SJCRH30 (cell line): ENCODE measurements at regions not wholly inside any gene's neighbourhood (a gene's known extent, or its start where the extent isn't known, plus 50 kb on each side); places are given as distances from the start of the nearest gene placed in this dataset.

ENCODE experiments used
- DNase-seq, 2 experiments: peaks; one replicate each; pipeline ENCODE4 v3.0.0-alpha.2; 2015 to 2020
- H3K27ac ChIP-seq: fragments of 250-450 bp; sonication (Bioruptor Pico); 2 replicates; pipeline ENCODE4 v1.5.1; 2020; ENCODE audit warnings: mild to moderate bottlenecking, moderate library complexity
- H3K27me3 ChIP-seq: fragments of 250-450 bp; sonication (Bioruptor Pico); 2 replicates; pipeline ENCODE4 v1.5.1; 2020; ENCODE audit warnings: mild to moderate bottlenecking, moderate library complexity
- H3K36me3 ChIP-seq: fragments of 250-450 bp; sonication (Bioruptor Pico); 2 replicates; pipeline ENCODE4 v1.5.1; 2020; ENCODE audit warnings: mild to moderate bottlenecking, moderate library complexity
- H3K4me1 ChIP-seq: fragments of 250-450 bp; sonication (Bioruptor Pico); 2 replicates; pipeline ENCODE4 v1.5.1; 2020; ENCODE audit warnings: mild to moderate bottlenecking, moderate library complexity
- H3K4me3 ChIP-seq: fragments of 250-450 bp; sonication (Bioruptor Pico); 2 replicates; pipeline ENCODE4 v1.5.1; 2020; ENCODE audit warnings: mild to moderate bottlenecking, moderate library complexity
- H3K9me3 ChIP-seq: fragments of 250-450 bp; sonication (Bioruptor Pico); replicated peaks from 2 replicates; pipeline ENCODE4 v1.5.1; 2020; ENCODE audit warnings: mild to moderate bottlenecking, moderate library complexity

GRCh38 chr20:37643400-37643799 lies 50.4 kb upstream of the CTNNBL1 start:
- H3K36me3 ChIP-seq, result no peaks in the 10 kb centered on the region
- H3K4me1 ChIP-seq, result no peaks in the 10 kb centered on the region
- DNase-seq, result no peak
- H3K27ac ChIP-seq, result no peak overlapping the region
- no peak overlapping the region for H3K4me3 ChIP-seq
- H3K9me3 ChIP-seq, result no peaks in the 10 kb centered on the region
- H3K27me3 ChIP-seq, result peaks cover 3% of the 10 kb centered on the region

- H3K4me3 ChIP-seq, result no peak overlapping the region
- no peaks in the 10 kb centered on the region for H3K4me1 ChIP-seq
- no peaks in the 10 kb centered on the region for H3K9me3 ChIP-seq
- H3K27ac ChIP-seq, result no peak overlapping the region
- no peaks in the 10 kb centered on the region for H3K27me3 ChIP-seq
- no peaks in the 10 kb centered on the region for H3K36me3 ChIP-seq
- no peak for DNase-seq
Observed at GRCh38 chr20:37642246-37642645, 51.6 kb upstream of the CTNNBL1 start.

GRCh38 chr20:37640600-37641561 lies 52.9 kb upstream of the CTNNBL1 start:
- H3K4me3 ChIP-seq, result no peak overlapping the region
- H3K36me3 ChIP-seq, result no peaks in the 10 kb centered on the region
- DNase-seq, result peak in 1 of 2 experiments; percentile 41
- H3K27ac ChIP-seq, result no peak overlapping the region
- H3K4me1 ChIP-seq, result no peaks in the 10 kb centered on the region
- no peaks in the 10 kb centered on the region for H3K27me3 ChIP-seq
- no peaks in the 10 kb centered on the region for H3K9me3 ChIP-seq

- no peak overlapping the region for H3K4me3 ChIP-seq
- H3K27ac ChIP-seq, result no peak overlapping the region
- no peaks in the 10 kb centered on the region for H3K4me1 ChIP-seq
- no peak for DNase-seq
- H3K9me3 ChIP-seq, result peaks cover 6% of the 10 kb centered on the region; the same call in 1 of the 2 replicates
- no peaks in the 10 kb centered on the region for H3K27me3 ChIP-seq
- no peaks in the 10 kb centered on the region for H3K36me3 ChIP-seq
Observed at GRCh38 chr20:37638527-37638926, 55.3 kb upstream of the CTNNBL1 start.

- Histone ChIP-seq H3K4me1 (no peaks in the 10 kb centered on the region), H3K4me3 (no peak overlapping the region), H3K36me3 (no peaks in the 10 kb centered on the region), H3K9me3 (peaks cover 6% of the 10 kb centered on the region; the same call in 1 of the 2 replicates), H3K27ac (no peak overlapping the region), H3K27me3 (no peaks in the 10 kb centered on the region)
- DNase-seq, result no peak
Observed at GRCh38 chr20:37636977-37637376, 56.9 kb upstream of the CTNNBL1 start.

GRCh38 chr20:37636212-37636975 lies 57.4 kb upstream of the CTNNBL1 start:
- Histone ChIP-seq H3K36me3 (no peaks in the 10 kb centered on the region), H3K9me3 (peaks cover 6% of the 10 kb centered on the region; the same call in 1 of the 2 replicates), H3K4me1 (no peaks in the 10 kb centered on the region), H3K27me3 (no peaks in the 10 kb centered on the region), H3K27ac (no peak overlapping the region), H3K4me3 (no peak overlapping the region)
- no peak for DNase-seq

GRCh38 chr20:37630993-37631392 lies 62.8 kb upstream of the CTNNBL1 start:
- H3K4me3 ChIP-seq, result no peak overlapping the region
- peaks cover 6% of the 10 kb centered on the region; the same call in 1 of the 2 replicates for H3K9me3 ChIP-seq
- H3K27ac ChIP-seq, result no peak overlapping the region
- no peaks in the 10 kb centered on the region for H3K27me3 ChIP-seq
- no peak for DNase-seq
- H3K36me3 ChIP-seq, result no peaks in the 10 kb centered on the region
- H3K4me1 ChIP-seq, result no peaks in the 10 kb centered on the region

GRCh38 chr20:37630166-37630565 lies 63.7 kb upstream of the CTNNBL1 start:
- Histone ChIP-seq H3K27me3 (no peaks in the 10 kb centered on the region), H3K9me3 (0 out of 2 replicates have a peak, but pooled peaks cover 1% of the 10 kb centered on the region), H3K4me1 (no peaks in the 10 kb centered on the region), H3K27ac (no peak overlapping the region), H3K36me3 (no peaks in the 10 kb centered on the region), H3K4me3 (no peak overlapping the region)
- peak; percentile 69 to 81 for DNase-seq

- no peaks in the 10 kb centered on the region for H3K4me1 ChIP-seq
- DNase-seq, result no peak
- no peaks in the 10 kb centered on the region for H3K27me3 ChIP-seq
Observed at GRCh38 chr20:37627767-37628130, 66.1 kb upstream of the CTNNBL1 start.

GRCh38 chr20:37627060-37627766 lies 66.6 kb upstream of the CTNNBL1 start:
- no peak overlapping the region for H3K27ac ChIP-seq
- no peaks in the 10 kb centered on the region for H3K27me3 ChIP-seq
- H3K4me1 ChIP-seq, result no peaks in the 10 kb centered on the region
- no peaks in the 10 kb centered on the region for H3K36me3 ChIP-seq
- DNase-seq, result peak; percentile 80 to 93
- H3K4me3 ChIP-seq, result no peak overlapping the region
- H3K9me3 ChIP-seq, result no peaks in the 10 kb centered on the region

More at GRCh38 chr20:37627767-37628130, 66.1 kb upstream of the CTNNBL1 start:
- Histone ChIP-seq H3K4me3 (no peak overlapping the region), H3K27ac (no peak overlapping the region), H3K36me3 (no peaks in the 10 kb centered on the region), H3K9me3 (no peaks in the 10 kb centered on the region)

- no peak for DNase-seq
- Histone ChIP-seq H3K9me3 (no peaks in the 10 kb centered on the region), H3K27me3 (no peaks in the 10 kb centered on the region), H3K4me3 (no peak overlapping the region), H3K4me1 (no peaks in the 10 kb centered on the region), H3K36me3 (no peaks in the 10 kb centered on the region), H3K27ac (no peak overlapping the region)
Observed at GRCh38 chr20:37624963-37625362, 68.9 kb upstream of the CTNNBL1 start.

- no peak for DNase-seq
- Histone ChIP-seq H3K36me3 (no peaks in the 10 kb centered on the region), H3K9me3 (no peaks in the 10 kb centered on the region), H3K4me1 (no peaks in the 10 kb centered on the region), H3K27ac (no peak overlapping the region), H3K27me3 (no peaks in the 10 kb centered on the region), H3K4me3 (no peak overlapping the region)
Observed at GRCh38 chr20:37622728-37623127, 71.1 kb upstream of the CTNNBL1 start.

- H3K36me3 ChIP-seq, result no peaks in the 10 kb centered on the region
- H3K4me1 ChIP-seq, result no peaks in the 10 kb centered on the region
- H3K4me3 ChIP-seq, result no peak overlapping the region
- H3K27me3 ChIP-seq, result no peaks in the 10 kb centered on the region
- no peaks in the 10 kb centered on the region for H3K9me3 ChIP-seq
- no peak for DNase-seq
- no peak overlapping the region for H3K27ac ChIP-seq
Observed at GRCh38 chr20:37619496-37619895, 74.3 kb upstream of the CTNNBL1 start.

GRCh38 chr20:37616110-37616425 lies 77.8 kb upstream of the CTNNBL1 start:
- Histone ChIP-seq H3K36me3 (no peaks in the 10 kb centered on the region), H3K4me1 (no peaks in the 10 kb centered on the region), H3K9me3 (no peaks in the 10 kb centered on the region), H3K27me3 (no peaks in the 10 kb centered on the region), H3K27ac (no peak overlapping the region), H3K4me3 (no peak overlapping the region)
- DNase-seq, result no peak
